ENCODE measurements at regions not wholly inside any gene's neighbourhood (a gene's known extent, or its start where the extent isn't known, plus 50 kb on each side); places are given as distances from the start of the nearest gene placed in this dataset.

GRCh38 chr18:40673150-40673549 is 1281.9 kb upstream of the PIK3C3 start:
- no peak for TF ChIP-seq SIN3A (IDR thresholded peaks at IDR 0.05; ENCODE audit: borderline replicate concordance, insufficient read depth, low read length)
- TF ChIP-seq REST (IDR thresholded peaks at IDR 0.05; ENCODE audit: insufficient read depth in 1 of 2, low read depth in 2 of 2, low read length in 2 of 2), result no peak

All from PFSK-1 (cell line).